Right kidney (tissue), 1 donor: ENCODE measurements at regions not wholly inside any gene's neighbourhood (a gene's known extent, or its start where the extent isn't known, plus 50 kb on each side); places are given as distances from the start of the nearest gene placed in this dataset.

ENCODE experiments used
- DNase-seq: peaks from one replicate; pipeline ENCODE4 v3.0.0-alpha.2; 2016

DNA sequence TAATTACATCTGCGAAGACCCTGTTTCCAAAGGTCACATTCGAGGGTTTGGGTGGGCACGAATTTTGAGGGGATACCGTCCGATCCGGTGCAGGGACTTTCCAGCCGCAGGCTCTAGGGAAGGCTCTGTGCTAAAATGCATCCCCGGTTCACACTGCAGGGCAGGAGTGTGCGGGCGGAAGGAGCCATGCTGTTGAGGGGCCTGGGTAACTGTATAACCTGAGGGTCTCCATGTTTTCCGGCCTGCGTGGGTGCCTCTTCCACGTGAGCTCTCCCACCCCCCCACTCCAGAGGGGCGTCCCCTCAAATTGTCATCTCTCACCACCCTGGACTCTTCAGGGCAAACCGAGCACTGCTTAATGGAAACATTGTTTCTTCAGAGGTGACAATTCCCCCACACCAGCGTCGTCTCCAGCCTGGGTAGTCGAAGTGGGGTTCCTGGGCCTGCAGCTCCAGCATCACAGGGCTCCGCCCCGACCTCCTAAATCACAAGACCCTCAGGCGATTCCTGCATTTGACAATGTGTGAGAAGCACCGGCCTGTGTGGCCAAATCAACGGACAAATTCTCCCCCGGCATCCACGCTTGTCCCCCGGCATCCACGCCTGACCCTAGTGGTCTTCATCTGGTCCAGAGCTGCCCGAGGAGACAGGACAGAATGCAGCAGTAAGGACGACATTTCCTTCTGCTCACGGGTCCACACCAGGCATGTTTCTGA is 51.2 kb downstream of the FOXL3 start:
- no peak for DNase-seq

DNA sequence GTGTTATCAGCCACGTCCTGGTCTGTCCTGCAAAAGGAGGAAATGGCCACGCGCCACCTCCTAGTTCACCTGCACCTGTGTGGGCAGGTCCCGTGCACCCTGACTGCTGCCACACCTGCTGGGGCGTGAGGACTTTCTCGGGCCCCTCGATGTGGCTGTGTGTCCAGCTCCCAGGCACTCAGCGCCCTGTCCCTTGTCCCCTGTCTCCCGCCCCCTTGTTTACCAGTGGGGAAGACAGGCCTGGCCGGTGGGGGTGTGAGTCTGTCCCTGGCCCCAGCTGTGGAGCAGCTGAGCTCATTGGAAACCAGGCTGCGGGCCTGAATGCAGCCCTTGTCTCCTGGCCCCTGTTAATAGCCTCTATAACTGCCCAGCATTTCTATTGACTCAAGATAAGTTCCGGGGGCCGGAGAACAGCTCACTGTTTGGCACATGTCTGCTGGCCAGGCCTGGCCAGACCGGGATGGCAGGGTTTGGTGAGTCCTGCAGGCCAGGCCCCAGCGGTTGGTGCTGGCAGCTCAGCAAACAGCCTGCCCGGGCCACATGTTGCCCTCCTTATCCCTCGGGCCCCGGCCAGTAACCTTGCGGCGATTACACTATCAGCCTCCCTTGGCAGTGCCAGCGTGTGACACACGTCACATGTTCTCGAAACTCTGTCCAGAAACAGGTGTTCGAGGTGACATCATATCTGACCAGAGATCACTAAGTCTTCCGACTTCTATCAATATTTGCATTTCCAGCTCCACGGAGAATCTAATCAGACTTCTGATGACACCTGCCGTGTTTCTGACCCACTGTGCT is 52.1 kb downstream of the FOXL3 start:
- no peak for DNase-seq

DNA sequence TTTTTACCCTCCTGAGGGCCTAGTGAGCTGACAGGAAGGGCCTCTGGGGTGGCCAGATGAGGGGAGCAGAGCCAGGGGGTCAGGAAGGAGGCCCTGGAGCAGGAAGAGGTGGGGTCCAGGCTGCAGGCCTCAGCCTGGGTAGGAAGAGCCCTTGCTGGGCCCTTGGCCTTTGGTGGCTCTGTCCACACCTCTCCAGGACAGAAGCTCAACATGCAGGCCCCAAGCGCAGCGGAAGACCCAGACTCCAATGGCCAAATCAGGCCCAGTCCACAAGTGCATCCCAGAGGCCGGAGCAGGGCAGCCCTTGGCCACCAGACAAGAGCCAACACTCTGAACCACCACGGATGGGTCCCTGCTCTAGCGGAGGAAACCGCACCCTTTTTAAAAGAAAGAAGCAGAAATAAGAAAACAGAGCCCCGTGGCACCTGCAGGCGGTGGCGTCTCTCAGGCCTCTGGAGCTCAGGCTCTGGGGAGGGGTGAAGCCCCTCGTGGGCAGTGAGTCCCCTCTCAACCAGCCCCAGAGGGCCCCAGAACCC is 52.8 kb downstream of the FOXL3 start:
- DNase-seq = no peak

DNA sequence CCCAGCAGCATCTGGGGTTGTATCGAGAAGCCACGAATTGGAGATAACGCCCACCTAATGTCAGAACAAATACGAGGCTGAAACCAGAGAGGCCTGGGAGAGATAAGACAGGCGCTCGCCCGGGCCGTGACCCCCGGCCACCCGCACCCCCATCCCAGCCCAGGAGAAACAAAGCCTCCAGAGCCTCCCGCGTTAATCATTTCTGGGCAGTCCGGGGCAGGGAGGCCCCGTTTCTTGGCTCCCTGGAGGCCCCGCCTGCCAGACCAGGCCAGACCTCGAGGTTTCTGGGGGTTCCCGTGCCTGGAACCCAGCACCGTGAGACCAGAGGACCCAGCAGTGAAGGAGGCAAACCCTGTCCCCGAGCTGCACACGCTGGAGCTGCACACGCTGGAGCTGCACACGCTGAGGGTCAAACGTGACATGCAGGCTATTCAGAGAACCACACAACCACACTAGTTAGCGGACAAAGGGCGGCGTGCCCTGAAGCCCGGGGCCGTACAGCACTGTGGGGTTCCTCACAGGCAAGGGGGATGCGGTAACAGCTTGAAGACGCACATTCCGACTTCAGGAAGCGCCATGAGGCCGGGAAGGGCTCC is 53.4 kb downstream of the FOXL3 start:
- DNase-seq = no peak

DNA sequence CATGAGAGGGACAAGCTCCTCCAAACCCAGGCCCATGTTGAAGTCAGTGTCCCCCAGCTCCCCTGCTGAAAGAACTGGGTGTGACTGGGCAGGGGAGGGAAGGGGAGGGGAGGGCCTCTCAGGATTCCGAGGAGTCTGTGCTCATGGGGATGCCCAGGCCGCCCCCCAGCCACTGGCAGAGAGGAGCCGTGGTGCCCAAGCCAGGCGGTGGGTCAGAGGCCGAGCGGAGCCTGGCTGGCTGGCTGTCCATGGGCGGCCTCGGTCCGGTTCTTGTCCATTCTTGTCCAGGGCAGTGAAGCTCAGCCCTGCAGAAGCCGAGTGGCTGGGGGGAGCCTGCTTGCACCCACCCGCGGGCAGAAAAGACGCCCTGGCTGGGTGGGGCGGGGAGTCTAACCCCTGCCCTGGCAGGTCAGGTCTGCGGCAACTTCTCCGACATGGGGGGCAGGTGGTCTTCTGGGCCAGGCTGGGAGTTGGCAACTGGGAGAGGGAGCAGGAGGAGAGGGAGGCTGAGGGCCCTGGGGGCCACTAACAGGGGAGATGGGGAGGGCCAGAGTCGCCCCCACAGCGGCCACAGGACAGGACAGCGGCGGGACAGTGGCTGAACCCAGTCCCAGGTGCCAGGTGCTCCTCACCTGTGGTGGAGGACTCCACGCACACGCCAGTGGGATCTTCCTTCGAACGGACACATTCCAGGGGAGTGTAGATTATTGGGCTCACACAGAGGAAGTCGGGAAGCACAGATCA is 54.1 kb downstream of the FOXL3 start:
- DNase-seq = no peak

DNA sequence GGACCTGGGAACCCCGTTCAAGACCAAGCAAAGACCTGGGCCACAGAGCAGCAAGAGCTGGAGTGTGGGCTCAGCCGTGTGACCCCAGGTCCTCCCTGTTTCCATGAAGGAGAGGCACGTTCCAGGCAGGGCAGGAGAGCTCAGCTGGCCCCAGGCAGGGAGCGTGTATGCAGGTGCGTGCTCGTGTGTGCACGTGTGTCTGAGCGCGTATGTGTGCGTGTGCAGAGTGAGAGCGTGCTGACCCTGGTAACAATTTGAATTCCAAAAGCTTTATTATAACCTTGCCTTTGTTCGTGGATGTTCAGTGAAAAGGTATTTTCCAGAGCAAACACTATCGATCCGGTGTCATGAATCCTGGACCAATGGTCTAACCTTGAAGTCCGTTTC is 54.6 kb downstream of the FOXL3 start:
- no peak for DNase-seq

DNA sequence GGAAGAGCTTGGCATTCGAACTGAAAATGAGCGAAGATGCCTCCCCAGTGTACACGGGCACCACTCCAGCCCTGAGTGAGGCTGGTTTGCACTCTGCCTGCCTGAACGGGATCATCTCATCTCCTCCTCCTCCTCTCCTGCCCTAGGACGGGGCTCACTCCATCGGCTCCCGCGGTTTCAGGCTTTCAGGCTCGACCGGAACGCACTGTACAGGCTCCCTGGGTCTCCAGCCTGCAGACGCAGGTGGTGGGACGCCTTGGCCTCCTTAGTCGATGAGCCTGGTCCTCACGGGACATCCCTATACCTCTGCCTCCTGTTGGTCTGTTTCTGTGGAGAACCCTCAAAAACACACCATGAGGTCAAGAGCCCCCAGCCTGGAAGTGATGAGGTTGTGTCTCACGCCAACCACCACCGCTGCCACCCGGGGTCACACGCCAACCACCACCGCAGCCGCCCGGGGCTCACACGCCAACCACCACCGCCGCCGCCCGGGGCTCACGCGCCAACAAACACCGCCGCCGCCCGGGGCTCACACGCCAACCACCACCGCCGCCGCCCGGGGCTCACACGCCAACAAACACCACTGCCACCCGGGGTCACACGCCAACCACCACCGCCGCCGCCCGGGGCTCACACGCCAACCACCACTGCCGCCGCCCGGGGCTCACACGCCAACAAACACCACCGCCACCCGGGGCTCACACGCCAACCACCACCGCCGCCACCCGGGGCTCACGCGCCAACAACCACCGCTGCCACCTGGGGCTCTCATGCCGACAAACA is 56.3 kb downstream of the FOXL3 start:
- no peak for DNase-seq

DNA sequence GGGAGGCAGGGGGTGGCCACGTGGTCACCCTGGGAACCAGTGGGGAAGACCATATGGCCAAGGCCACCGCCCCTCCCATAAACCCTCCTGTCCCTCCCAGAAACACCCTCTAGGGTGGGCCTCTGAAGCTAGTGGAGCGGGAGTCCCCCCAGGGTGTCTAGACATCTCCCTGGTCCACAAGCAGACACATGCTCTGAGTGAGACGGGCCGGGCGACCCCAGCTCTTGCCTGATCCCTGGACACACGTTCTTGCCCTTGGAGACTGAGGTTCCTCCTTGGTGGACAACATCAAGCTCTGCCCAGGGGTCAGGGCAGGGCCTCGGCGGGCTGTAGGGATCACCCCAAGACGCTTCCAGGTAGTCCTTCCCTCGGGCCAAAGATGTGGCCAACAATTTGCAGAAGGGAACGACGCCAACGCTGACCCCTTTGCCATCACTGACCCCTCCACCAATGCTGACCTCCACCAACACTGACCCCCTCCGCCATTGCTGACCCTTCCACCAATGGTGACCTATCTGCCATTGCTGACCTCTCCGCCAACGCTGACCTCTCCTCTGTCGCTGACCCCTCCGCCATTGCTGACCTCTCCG is 57.1 kb downstream of the FOXL3 start:
- no peak for DNase-seq

DNA sequence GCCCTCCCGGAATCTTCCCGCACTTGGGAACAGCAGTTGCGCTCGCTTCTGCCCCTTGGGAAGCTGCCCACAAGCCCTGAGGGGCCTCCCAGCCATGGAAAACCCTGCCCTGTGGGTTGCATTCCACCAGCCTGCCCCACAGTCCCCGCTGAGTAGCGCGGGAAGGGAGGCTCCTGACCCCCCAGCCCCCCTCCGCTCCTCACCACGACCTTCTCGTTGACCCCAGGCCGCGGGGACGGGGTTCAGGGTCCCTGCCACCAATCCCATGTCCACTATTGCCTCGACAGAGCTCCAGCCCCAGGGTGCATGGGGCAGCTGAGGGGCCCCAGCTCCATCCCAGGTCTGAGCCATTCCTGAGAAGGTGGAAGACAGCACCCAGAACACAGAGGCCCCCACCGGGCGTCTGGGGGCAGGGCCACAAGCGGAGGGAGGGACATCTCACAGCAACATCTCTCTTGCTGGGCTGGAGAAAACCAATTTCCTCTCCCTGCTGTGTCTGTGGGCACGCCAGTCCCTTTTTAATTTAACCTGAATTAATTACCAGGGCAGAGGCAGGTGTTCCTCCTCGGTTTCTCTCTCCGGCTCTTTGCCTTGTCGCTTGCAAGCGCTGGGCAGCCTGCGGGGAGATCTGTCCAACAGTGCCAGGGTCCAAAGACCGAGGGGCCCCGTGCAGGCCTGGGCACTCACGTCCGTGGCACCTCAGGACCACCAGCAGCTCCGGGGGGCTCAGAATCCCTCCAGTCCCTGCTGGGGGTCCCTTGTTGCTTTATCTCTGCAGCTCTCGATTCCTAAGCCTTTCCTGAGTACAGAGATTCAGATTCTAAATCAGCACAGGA is 57.9 kb downstream of the FOXL3 start:
- no peak for DNase-seq

DNA sequence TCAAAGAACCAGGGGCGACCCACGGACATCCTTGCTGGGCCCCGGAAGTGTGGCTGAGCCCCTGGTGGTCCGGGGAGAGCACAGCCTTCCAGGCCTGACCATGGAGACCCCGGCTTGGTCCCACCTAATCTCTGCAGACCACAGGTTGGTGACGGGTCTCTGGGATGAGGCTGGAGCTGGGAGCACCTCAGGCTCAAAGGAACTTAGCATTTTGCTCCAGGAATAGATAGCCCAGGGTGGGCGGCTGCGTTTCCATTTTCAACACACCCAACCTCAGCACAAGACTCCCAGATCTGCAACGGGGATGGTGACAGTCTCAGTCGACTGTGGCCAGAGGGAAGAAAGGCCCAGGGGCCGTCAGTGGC is 58.5 kb downstream of the FOXL3 start:
- DNase-seq = no peak

DNA sequence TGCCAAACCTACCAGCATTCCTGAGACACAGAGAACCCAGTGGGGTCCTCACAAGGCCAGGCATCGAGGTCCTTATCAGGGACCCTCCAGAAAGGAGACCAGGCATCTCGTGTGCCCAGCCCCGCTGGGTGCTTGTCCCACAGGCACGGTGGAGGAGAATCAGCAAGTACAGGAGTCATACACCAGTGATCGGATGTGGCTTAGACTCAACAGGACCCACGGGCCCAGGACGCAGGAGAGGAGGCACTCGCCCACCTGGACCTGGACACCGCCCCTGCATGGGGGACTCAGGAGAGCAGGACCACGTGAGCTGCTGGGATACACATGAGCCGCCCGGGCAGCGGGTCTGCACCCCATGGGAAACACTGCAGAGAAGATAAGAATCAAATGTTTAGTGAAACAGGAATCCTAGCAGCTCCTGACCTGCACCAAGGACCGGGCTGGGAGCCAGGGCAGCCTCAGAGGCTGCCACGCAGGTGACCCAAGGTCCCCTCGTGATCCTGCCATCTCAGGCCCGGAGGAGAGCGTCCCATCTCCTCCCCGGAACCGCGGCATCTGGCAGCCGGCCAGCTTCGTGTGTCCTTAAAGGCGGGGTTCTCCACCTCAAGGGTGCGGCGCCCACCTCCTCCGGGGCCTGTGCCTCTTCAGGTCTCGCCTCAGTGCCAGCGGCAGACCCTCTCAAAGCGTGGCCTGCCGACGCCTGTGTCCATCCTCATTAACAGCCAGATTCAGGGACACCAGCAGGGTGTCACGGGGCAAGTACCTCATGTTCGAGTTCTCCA is 59.2 kb downstream of the FOXL3 start:
- DNase-seq = no peak

DNA sequence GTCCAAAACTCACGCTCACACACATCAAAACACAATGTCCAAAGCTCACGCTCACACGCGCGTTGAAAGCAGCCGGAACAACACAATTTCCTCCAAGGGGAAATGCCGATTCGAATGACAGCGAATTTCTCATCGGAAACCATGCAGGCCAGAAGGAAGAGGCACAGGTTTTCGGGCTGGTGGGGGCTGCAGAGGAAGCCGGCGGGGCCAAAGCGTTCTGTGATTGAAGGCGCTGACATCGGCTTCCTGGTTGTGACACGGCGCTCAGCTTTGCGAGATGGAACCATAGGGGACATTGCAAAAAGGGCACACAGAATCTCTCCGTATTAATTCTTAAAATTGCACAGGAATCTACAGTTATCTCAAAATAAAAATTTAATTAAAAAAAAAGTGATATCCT is 61.3 kb downstream of the FOXL3 start:
- peak; percentile 2 for DNase-seq

DNA sequence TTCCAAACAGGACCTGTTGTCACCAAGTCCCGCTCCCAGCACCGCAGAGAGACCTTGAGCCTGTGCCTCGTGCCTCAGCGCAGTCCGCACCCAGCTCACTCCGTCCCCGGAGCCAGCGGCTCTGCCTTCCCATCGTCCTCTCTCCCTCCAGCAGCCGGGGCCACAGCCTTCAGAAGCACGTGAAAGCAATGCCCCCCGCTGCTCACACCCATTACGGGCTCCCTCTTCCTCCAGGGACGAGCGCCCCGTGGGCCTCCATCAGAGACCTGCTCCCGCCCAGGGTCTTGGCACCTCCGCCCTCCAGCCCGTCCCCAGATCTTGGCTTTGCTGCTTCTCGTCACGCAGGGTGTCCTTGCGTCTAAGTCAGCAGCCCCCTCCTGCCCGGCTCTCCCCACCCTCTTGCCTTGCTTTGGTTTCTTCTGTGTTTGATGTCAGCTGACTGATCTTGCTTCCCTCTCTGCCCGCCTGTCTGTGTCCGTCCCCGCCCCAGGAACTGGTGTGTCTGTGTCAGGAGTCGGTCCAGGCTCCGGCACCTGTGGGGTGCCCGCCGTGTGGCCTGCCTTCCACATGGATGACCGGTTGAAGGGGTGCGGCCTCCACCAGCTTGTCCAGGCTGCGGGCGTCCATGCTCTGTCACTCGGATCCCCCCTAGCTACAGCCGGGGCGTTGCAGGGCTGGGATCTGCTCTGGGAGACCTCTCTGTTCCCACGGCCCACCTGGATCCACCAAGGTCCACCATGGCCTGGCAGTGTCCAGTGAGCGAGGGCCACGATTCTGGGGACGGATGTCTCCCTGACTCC is 61.9 kb downstream of the FOXL3 start:
- DNase-seq = peak; percentile 30

DNA sequence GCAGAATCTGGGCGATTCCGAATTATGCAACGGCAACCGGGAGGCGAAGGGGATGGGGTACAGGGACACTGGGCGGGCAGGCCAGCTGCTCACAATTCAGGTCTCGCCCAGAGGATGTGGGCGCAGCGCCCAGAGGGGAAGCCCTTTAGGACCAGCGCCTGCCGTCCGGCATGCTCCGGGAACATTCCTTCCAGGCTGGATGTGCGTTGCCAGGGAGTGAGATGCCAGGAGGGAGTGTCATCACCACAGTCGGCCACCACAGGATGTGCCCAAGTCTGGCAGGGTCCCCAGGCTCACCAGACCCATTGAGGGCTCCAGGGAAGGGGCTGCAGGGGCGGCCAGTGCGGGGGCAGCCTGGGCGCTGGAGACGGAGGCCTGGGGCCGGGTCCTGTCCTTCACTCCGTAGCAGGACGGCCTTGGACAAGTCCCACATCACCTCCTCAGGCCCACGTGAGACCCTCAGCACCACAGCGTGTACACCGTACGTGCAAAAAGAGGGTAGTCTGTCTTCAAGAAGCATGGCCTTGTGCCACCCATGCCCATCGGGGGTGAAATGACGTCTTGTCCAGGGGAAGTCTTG is 63.9 kb downstream of the FOXL3 start:
- DNase-seq = no peak

DNA sequence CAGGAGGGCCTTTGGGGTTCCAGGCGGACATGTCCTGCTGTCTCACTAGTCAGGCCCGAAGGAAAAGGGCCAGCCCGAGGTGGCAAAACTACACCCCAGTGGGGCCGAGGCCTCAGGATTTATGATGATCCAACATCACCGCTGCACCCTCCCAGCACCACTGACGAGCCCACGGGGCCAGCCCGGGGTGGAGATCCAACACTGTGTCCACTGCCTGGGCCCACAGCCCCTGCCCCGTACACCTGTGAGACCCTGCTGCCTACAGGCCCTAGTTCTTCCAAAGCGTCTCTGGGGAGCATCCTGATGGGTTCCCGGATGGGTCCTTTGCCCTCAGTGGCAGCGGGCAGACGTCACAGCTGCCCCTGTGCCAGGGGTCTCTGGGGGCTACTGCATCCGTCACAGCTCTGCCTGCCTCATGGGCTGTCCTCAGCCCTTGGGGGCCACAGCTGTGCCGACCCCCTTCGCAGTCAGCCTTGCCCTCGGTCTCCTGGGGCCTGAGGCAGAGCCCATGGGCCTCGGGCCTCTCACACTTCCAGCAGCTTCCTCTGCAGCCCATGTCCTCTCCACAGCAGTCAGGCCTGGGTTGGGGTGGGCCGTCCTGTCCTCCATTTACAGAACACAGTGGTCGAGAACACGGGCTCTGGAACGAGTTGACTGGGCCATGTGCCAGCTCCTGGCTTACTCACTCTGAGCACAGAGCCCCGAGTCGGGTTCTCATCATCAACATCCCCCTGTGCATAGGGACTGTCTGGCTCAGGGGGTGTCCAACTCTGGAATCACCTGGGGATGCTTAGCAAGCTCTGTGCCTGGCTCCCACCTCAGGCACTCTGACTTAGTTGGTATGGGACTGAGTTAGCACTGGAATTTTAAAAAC is 64.9 kb downstream of the FOXL3 start:
- no peak for DNase-seq

DNA sequence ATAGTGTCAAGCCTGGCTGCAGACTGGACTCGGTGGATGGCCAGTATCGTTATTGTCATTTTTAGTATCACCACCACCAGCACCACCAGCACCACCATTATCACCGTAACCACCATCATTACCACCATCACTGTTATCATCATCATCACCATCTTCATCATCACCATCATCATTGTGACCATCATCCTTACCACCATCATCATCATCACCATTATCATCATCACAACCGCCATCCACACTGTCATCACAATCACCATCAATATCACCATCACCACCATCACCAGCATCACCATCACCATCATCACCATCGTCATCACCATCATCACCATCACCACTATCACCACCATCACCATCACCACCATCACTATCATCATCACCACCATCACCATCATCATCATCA is 65.6 kb downstream of the FOXL3 start:
- DNase-seq = no peak

DNA sequence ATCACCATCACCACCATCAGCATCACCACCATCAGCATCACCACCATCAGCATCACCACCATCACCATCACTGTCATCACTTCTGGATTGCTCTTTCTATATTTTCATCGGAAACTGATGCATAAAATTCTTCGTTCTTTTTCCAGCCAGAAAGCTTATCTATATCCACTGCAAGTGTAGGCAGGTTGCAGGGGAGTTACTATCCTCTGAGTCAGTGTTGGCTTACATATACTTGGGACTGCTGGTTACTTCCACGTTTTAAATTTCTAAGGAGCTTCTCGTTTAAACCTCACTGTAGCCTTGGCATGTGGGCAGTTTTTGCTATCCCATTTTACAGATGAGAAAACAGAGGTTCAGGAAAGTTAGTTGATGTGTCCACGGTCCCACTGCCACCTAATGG is 66.1 kb downstream of the FOXL3 start:
- DNase-seq = no peak
